Spleen (tissue), 11 donors: ENCODE measurements at regions not wholly inside any gene's neighbourhood (a gene's known extent, or its start where the extent isn't known, plus 50 kb on each side); places are given as distances from the start of the nearest gene placed in this dataset.

Experiments
- DNase-seq: peaks from one replicate; pipeline ENCODE4 v3.0.0-alpha.2; 2020
- H3K27ac ChIP-seq, 8 donors: fragments of 200-600 bp; sonication (generic) in 7 of 8; 1 replicate in 4 of 8; 2 replicates in 4 of 8; pipeline versions ENCODE4 v1.5.0 to v1.8.0; 2016 to 2021; ENCODE audit warnings: inconsistent platforms in 4 of 8, mild to moderate bottlenecking in 4 of 8, moderate library complexity in 1 of 8
- H3K27me3 ChIP-seq, 7 donors: fragments of 200-600 bp; sonication (generic) in 6 of 7; replicated peaks in 1 of 7; 1 replicate in 4 of 7; 2 replicates in 3 of 7; pipeline versions ENCODE4 v1.5.0 to v1.8.0; 2016 to 2021; ENCODE audit warnings: inconsistent platforms in 3 of 7, mild to moderate bottlenecking in 1 of 7
- H3K36me3 ChIP-seq, 6 donors: fragments of 200-600 bp; sonication (generic) in 5 of 6; 1 replicate in 4 of 6; 2 replicates in 2 of 6; pipeline versions ENCODE4 v1.5.0 to v1.8.0; 2016 to 2021; ENCODE audit warnings: inconsistent platforms in 2 of 6
- H3K4me1 ChIP-seq, 6 donors: fragments of 200-600 bp; sonication (generic) in 5 of 6; 1 replicate in 3 of 6; 2 replicates in 3 of 6; pipeline versions ENCODE4 v1.5.0 to v1.8.0; 2016 to 2021; ENCODE audit warnings: inconsistent platforms in 3 of 6
- H3K4me3 ChIP-seq, 8 donors: fragments of 200-600 bp; sonication (generic) in 7 of 8; 1 replicate in 4 of 8; 2 replicates in 4 of 8; pipeline versions ENCODE4 v1.5.0 to v1.8.0; 2016 to 2021; ENCODE audit warnings: inconsistent platforms in 4 of 8, mild to moderate bottlenecking in 4 of 8, moderate library complexity in 2 of 8
- H3K9me3 ChIP-seq, 8 donors: fragments of 200-600 bp; sonication (generic) in 7 of 8; 1 replicate in 4 of 8; 2 replicates in 4 of 8; pipeline versions ENCODE4 v1.5.0 to v1.8.0; 2016 to 2021; ENCODE audit warnings: inconsistent platforms in 4 of 8
- CTCF ChIP-seq, 11 experiments: fragments of 200-600 bp in 7 of 11; fragments of 450-650 bp in 4 of 11; sonication (generic) in 4 of 11; IDR thresholded peaks in 8 of 11; conservative IDR thresholded peaks in 3 of 11; 1 replicate in 7 of 11; 2 replicates in 4 of 11; pipeline versions ENCODE4 v1.4.0 to v1.8.0; 2016 to 2021; ENCODE audit warnings: antibody characterized with exemption in 11 of 11, inconsistent platforms in 4 of 11, mild to moderate bottlenecking in 1 of 11
- POLR2A ChIP-seq, 3 donors: fragments of 450-650 bp; IDR thresholded peaks; one replicate each; pipeline ENCODE4 v1.5.1; 2017; ENCODE audit warnings: antibody characterized with exemption in 3 of 3, mild to moderate bottlenecking in 1 of 3
- POLR2AphosphoS5 ChIP-seq, 3 donors: sonication (generic); formaldehyde crosslinking; IDR thresholded peaks; one replicate each; pipeline ENCODE4 v1.5.1; 2017; ENCODE audit warnings: antibody characterized with exemption in 3 of 3
- WGBS, 5 donors: extraction: QIAGEN DNeasy Blood & Tissue Kit in 3 of 5; methylation state at CpG; one replicate each; pipeline versions ENCODE4 v1.1.5 to v1.1.7; 2013 to 2018; 5-methylcytosine and 5-hydroxymethylcytosine counted together
- intact Hi-C: fragments of 100-400 bp; cut with DNase I; formaldehyde crosslinking; loops from one replicate; pipeline ENCODE4 v1.15.0; 2023; ENCODE audit warnings: low total_unique reads
- donor health status: healthy with polysubstance abuse.
- donor health status: DM: no; HTN: no; CAD: no; lungs with moderate emphysema.
- donor health status: DM: no; HTN: no; CAD: no.
- donor health status: Bipolar disorder and iron deficiency.
- donor health status: healthy.
- donor health status: DM: no; HTN: no; CAD: no.
- donor health status: DM: yes; HTN: yes; CAD: no.

- Histone ChIP-seq H3K36me3 (no peaks in the 10 kb centered on the region), H3K4me1 (no peaks in the 10 kb centered on the region), H3K4me3 (no peak overlapping the region), H3K27ac (no peak overlapping the region), H3K9me3 (no peaks in the 10 kb centered on the region), H3K27me3 (peaks cover 0 to 9% (median 0%) of the 10 kb centered on the region in 7 donors)
- intact Hi-C loops: no loop called here
- TF ChIP-seq CTCF (IDR thresholded peaks at IDR 0.05 in 8 of 11, conservative IDR thresholded peaks at IDR 0.05 in 3 of 11) (no peak), POLR2A (IDR thresholded peaks at IDR 0.05) (no peak), POLR2AphosphoS5 (IDR thresholded peaks at IDR 0.05) (no peak)
- 81 to 94% (median 88%) methylated on average over 4 of the region's 4 CpGs for WGBS, 5 donors
- no peak for DNase-seq
Measured at GRCh38 chr7:159240962-159241361, 96.3 kb upstream of the VIPR2 start.

- intact Hi-C loops: no loop called here
- no peaks in the 10 kb centered on the region for H3K4me1 ChIP-seq
- H3K36me3 ChIP-seq: no peaks in the 10 kb centered on the region
- no peak overlapping the region for H3K27ac ChIP-seq
- peaks cover 0 to 18% (median 0%) of the 10 kb centered on the region in 7 donors for H3K27me3 ChIP-seq
- H3K4me3 ChIP-seq: no peak overlapping the region
- DNase-seq: no peak
- TF ChIP-seq POLR2A (IDR thresholded peaks at IDR 0.05): no peak
- H3K9me3 ChIP-seq: no peaks in the 10 kb centered on the region
Measured at GRCh38 chr7:159239028-159239427, 94.4 kb upstream of the VIPR2 start.

DNA sequence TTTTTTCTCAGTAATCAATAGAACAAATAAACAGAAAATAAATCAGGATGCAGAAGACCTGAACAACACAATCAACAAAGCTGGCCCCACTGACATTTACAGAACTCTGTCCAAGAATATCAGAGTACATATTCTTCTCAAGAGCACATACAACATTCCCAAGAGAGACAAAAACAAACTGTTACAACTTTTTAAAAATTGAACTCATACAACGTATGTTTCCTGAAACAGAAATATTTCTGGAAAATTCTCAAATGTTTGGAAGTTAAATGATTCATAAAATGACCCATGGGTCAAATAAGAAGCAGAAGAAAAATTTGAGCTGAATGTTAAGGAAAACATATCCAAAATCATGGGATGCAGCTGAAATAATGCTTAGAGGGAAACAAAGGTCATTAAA lies 93.9 kb upstream of the VIPR2 start:
- intact Hi-C loops: no loop called here
- no peak for DNase-seq
- Histone ChIP-seq H3K9me3 (no peaks in the 10 kb centered on the region), H3K27ac (no peak overlapping the region), H3K27me3 (peaks cover 0 to 21% (median 0%) of the 10 kb centered on the region in 7 donors), H3K4me1 (no peaks in the 10 kb centered on the region), H3K36me3 (no peaks in the 10 kb centered on the region), H3K4me3 (no peak overlapping the region)
- 54 to 77% (median 73%) methylated on average over 1 of the region's 1 CpG for WGBS, 5 donors
- TF ChIP-seq POLR2AphosphoS5 (IDR thresholded peaks at IDR 0.05): no peak
- no peak for TF ChIP-seq POLR2A (IDR thresholded peaks at IDR 0.05)
- TF ChIP-seq CTCF (IDR thresholded peaks at IDR 0.05 in 8 of 11, conservative IDR thresholded peaks at IDR 0.05 in 3 of 11): no peak

DNA sequence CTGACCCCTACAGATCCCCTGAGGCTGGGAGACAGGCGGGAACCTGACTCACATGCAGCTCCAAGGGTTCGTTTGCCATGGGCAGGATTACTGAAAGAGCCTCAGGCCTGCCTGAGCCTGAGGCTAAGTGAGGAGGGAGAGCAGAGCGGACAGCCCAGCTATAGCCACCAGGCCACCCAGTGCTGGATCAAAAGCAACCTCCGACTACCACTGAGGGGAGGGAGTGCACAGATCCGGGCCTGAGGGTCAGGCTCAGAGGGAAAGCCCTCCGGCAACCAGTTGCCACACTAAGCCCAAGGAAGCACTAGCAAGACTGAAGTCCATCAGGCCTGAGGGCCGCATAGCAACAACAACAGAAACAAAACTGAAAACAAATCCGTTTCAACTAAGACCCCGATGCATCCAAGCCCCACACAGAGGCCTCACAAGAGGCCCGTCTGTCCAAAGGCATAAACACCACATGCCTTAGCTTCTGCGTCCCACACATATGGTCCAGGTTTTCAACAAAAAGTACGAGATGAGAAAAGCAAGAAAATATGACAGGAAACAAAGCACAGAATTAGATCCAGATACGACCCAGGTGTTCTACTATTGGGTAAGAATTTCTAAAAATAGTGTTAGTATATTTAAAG lies 92.5 kb upstream of the VIPR2 start:
- Histone ChIP-seq H3K4me3 (no peak overlapping the region), H3K36me3 (no peaks in the 10 kb centered on the region), H3K4me1 (no peaks in the 10 kb centered on the region), H3K27ac (no peak overlapping the region), H3K27me3 (peaks cover 0 to 23% (median 0%) of the 10 kb centered on the region in 7 donors), H3K9me3 (no peaks in the 10 kb centered on the region)
- no peak for DNase-seq
- intact Hi-C loops: no loop called here
- TF ChIP-seq POLR2AphosphoS5 (IDR thresholded peaks at IDR 0.05) (no peak), CTCF (IDR thresholded peaks at IDR 0.05 in 8 of 11, conservative IDR thresholded peaks at IDR 0.05 in 3 of 11) (no peak), POLR2A (IDR thresholded peaks at IDR 0.05) (no peak)
- 77 to 85% (median 83%) methylated on average over 13 of the region's 13 CpGs for WGBS, 5 donors

DNA sequence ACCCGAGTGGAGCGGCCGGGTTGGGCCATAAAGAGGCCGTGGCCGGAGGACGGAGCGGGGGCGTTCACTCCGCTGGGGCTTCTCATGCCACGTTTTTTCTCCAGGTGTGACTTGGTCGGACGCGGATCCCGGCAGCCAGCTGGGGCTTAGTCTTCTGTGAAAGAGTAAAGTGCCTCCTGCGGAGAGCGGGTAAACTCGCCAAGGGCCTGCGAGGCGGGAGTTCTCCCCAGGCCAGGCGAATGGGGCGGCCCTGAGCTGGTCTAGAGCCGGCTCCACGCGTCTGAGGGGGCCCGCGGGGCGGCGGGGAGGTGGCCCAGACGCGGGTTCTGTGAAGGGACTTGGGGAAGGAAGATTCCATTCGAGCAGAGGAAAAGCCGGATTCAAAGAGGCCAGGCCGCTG lies 86.3 kb upstream of the VIPR2 start:
- DNase-seq: no peak
- Histone ChIP-seq H3K36me3 (no peaks in the 10 kb centered on the region), H3K27me3 (peaks cover 0 to 14% (median 0%) of the 10 kb centered on the region in 7 donors), H3K27ac (no peak overlapping the region), H3K4me3 (no peak overlapping the region), H3K4me1 (no peaks in the 10 kb centered on the region), H3K9me3 (no peaks in the 10 kb centered on the region)
- WGBS, 5 donors: 82 to 91% (median 89%) methylated on average over 33 of the region's 33 CpGs
- intact Hi-C loops: no loop called here
- TF ChIP-seq POLR2AphosphoS5 (IDR thresholded peaks at IDR 0.05) (no peak), CTCF (IDR thresholded peaks at IDR 0.05 in 8 of 11, conservative IDR thresholded peaks at IDR 0.05 in 3 of 11) (no peak), POLR2A (IDR thresholded peaks at IDR 0.05) (no peak)
